NCI-H2107 treated with DMSO at 0.1 percent for 48 hours (cell line): ENCODE measurements at regions not wholly inside any gene's neighbourhood (a gene's known extent, or its start where the extent isn't known, plus 50 kb on each side); places are given as distances from the start of the nearest gene placed in this dataset.
"Not testable (repeated sequence)": the region's sequence is repeated elsewhere in the genome, so short reads cannot be mapped to it uniquely, and the experiment has no call there.

Experiments used
- DNase-seq: peaks from one replicate; lab custom pipeline; 2025; ENCODE audit not compliant: unreplicated experiment; lab: John Stamatoyannopoulos, UW

- no peak for DNase-seq
Observed at GRCh38 chr10:81213370-81213769, 661.6 kb upstream of the NRG3 start.

- no peak for DNase-seq
Observed at GRCh38 chr10:81215498-81215897, 659.5 kb upstream of the NRG3 start.

- no peak for DNase-seq
Observed at GRCh38 chr10:81216949-81217348, 658.0 kb upstream of the NRG3 start.

- DNase-seq = no peak
Observed at GRCh38 chr10:81218307-81218706, 656.7 kb upstream of the NRG3 start.

DNA sequence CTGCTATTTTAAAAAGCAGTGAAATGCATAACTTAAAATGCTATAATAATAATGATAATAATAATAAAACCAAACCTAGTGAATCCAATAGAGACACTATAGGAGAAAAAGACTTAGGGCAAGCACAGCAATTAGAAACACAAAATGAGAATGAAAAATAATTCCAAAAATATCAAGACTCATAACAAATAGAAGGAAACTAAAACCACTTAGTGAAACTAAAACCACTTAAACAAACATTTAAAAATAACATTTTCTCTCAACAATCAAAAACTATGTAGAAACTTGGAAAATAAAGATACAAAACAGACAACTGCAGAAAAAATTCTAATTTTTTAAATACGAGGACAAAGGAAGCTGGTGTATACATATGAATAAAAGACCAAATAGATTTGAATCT, 655.2 kb upstream of the NRG3 start:
- DNase-seq = no peak

- DNase-seq = no peak
Observed at GRCh38 chr10:81248886-81249285, 626.1 kb upstream of the NRG3 start.

DNA sequence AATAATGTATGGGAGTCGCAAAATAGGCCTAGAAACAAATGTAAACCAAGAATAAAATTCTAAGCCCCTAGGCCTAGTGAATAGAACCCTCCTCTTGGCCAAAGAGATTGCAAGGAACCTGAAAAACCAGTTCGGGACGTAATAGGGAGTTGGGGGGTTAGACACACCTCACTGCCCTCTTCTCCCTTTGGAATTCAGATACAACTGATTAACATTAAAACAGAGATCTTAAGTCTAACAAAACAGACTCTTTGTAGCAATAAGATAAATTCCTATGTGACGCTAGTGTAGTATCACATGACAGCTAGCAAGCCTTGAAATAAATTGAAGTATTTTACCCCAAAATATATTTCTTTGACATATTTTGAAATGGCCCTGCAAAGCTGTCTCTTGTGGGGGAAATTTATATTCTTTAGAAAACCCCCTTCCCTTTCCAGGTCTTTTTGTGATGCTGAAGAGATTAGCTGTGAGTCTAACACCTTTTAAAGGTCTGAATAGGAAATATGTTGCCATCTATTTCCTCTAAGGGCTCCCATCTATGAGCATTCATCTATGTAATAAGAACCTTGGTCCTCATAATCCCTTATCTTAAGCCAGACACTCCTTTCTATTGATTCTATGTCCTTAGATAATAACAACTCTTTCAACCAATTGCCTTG, 623.4 kb upstream of the NRG3 start:
- DNase-seq = no peak

GRCh38 chr10:81264991-81265390, 610.0 kb upstream of the NRG3 start:
- DNase-seq = not testable (repeated sequence)

GRCh38 chr10:81270051-81270450, 604.9 kb upstream of the NRG3 start:
- DNase-seq = no peak

GRCh38 chr10:81280497-81281479, 594.2 kb upstream of the NRG3 start:
- DNase-seq = no peak

GRCh38 chr10:81288544-81288943, 586.5 kb upstream of the NRG3 start:
- no peak for DNase-seq

DNA sequence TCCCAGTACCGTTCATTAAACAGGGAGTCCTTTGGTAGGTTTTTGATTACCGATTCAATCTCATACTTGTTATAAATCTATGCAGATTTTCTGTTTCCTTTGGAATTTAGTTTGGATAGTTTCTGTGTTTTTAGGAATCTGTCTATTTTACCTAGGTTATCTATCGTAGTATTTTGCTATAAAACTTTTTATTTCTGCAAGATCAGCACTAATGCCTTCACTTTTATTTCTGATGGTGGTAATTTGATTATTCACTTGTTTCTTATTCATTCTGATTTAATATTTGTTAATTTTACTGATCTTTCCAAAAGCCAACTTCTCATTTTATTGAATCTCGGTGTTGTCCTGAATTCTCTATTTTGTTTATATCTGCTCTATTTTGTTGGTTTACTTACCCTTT, 577.7 kb upstream of the NRG3 start:
- no peak for DNase-seq

GRCh38 chr10:81303656-81304055, 571.3 kb upstream of the NRG3 start:
- no peak for DNase-seq

DNA sequence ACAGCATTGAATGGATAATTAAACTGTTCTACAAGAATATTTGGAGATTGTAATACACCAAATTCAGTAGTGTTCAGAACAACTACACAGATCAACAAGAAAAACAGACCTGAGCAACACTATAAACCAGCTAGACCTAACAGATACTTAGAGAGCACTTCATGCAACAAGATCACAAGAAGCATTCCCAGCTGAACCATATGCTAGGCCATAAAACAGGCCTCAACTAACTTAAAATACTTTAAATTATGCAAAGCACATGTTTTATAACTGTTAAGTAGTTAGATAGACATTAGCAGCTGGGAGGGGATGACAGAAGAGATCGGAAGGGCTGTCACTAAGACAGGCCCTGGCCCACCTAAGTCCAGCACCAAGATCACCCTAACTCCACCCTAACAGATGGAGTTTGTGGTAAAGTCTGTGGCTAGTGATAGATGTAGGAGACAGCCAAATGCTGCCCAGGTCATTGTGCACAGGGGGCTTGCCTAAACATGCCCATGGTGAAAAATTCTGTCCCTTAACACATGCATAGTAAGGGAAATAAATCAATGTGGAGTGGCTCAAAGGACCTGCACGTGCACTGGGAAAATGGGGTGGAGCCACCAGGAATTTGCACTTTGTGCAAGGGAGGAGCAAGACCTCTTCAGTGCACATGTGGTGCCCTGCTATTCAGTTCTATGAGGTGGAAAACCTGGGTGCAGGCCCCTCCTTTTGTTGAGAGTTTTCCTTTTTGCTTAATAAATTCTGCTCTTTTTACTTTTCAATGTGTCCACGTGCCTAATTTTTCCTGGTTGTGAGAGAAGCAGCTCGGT, 567.8 kb upstream of the NRG3 start:
- DNase-seq = no peak

- no peak for DNase-seq
Observed at GRCh38 chr10:81309041-81309552, 565.9 kb upstream of the NRG3 start.

DNA sequence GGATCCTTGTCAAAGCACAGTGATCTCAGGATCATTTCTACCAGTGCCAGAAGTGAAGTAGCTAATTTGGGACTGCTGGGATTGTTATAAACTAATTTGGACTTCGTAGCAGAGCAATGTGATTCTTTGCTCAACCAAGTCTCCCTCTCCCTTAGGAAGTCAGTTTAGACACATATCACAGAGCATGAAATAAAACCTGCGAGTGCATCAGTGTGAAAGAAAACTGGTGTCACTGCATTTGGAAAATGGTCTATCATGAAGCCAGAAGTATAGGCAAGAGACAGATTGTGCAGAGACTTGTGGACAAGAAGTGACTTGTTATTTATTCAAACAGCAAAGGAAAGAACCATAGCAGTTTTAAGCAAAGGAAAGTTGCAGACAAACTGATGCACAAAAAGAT, 560.5 kb upstream of the NRG3 start:
- no peak for DNase-seq

DNA sequence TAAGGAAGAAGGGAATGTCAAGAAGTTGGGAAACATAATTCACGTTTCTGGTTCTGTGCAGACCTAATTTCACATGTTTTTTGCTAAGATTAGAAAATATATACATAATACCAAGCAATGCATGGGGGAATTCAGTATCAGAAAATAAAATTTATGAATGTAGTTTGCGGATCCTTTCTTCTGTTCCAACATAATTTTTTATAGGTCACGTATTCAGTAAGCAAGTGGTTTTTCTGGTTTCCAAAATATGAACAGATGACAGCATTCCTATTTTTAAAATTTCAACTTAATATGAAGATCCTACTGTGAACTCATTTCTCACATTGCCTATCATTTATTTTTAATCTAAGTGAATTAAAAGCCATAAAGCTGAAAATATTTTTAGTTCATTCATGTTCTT, 560.0 kb upstream of the NRG3 start:
- DNase-seq = no peak

DNA sequence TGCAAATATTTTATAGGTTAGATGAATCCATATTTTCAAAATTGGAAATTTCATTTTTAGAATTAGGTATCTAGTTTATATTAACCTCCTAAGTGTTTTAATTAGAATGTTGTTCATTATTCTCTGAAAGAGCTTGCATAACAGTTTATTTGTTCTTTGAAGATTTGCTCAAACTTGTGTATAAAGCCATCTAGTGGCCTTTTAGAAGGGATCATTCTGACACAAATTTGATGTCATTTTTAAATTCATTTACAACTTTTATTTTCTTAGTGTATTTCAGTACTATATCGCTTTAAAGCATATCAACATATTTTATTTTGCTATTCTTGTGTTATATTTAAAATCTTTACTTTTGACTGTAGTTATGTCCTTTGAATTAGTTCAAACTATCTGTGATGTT, 527.0 kb upstream of the NRG3 start:
- no peak for DNase-seq

DNA sequence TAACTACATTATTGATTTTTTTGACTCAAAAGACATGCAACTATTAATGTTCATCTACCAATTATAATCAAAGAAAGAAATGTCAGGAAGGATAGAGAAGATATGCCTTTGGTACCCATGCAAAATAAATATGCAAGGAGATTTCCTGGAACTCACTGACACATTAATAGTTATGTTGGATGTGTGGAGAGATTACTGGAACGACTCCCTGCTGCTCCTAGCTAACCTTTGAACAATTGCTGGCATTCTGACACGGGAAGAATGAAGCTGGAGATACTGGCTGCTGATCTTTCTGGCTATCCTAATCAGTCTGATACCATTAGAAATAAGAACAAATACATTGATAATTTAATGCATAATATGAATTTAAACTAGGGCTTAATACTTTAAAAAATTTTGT, 507.9 kb upstream of the NRG3 start:
- no peak for DNase-seq

- no peak for DNase-seq
Observed at GRCh38 chr10:81386817-81387216, 488.2 kb upstream of the NRG3 start.

GRCh38 chr10:81403451-81403850, 471.5 kb upstream of the NRG3 start:
- DNase-seq = no peak
